Thoracic aorta (tissue), 2 donors: ENCODE measurements at regions not wholly inside any gene's neighbourhood (a gene's known extent, or its start where the extent isn't known, plus 50 kb on each side); places are given as distances from the start of the nearest gene placed in this dataset.

Source experiments
- ATAC-seq: fragments of 150-250 bp; one replicate; pipeline ENCODE4 v1.8.0; 2017; ENCODE audit warnings: low read depth; ENCODE audit not compliant: insufficient number of reproducible peaks, low FRiP score
- DNase-seq: peaks from one replicate; pipeline ENCODE4 v3.0.0-alpha.2; 2020; ENCODE audit warnings: low spot score
- H3K27ac ChIP-seq, 2 donors: fragments of 200-600 bp; sonication (generic); 1 replicate in 1 of 2; 2 replicates in 1 of 2; pipeline ENCODE4 v1.5.1; 2016; ENCODE audit warnings: mild to moderate bottlenecking in 2 of 2, moderate library complexity in 2 of 2
- H3K27me3 ChIP-seq: fragments of 200-600 bp; sonication (generic); replicated peaks from 2 replicates; pipeline ENCODE4 v1.6.0; 2016; ENCODE audit warnings: mild to moderate bottlenecking; ENCODE audit not compliant: insufficient read depth
- H3K36me3 ChIP-seq: fragments of 200-600 bp; sonication (generic); one replicate; pipeline ENCODE4 v1.5.1; 2016
- H3K4me1 ChIP-seq, 2 donors: fragments of 200-600 bp; sonication (generic); 1 replicate in 1 of 2; 2 replicates in 1 of 2; pipeline versions ENCODE4 v1.5.1 to v1.6.0; 2016; ENCODE audit warnings: low read depth in 2 of 2, mild to moderate bottlenecking in 1 of 2; ENCODE audit not compliant: control insufficient read depth in 1 of 2
- H3K4me3 ChIP-seq: fragments of 200-600 bp; sonication (generic); 2 replicates; pipeline ENCODE4 v1.5.1; 2016; ENCODE audit warnings: mild to moderate bottlenecking
- H3K9me3 ChIP-seq: fragments of 200-600 bp; sonication (generic); 2 replicates; pipeline ENCODE4 v1.5.1; 2016
- TF ChIP-seq, protein P1 (sequence below): fragments of 200-600 bp; sonication (generic); IDR thresholded peaks from one replicate; pipeline ENCODE4 v1.5.1; 2019; ENCODE audit warnings: antibody characterized with exemption

DNA sequence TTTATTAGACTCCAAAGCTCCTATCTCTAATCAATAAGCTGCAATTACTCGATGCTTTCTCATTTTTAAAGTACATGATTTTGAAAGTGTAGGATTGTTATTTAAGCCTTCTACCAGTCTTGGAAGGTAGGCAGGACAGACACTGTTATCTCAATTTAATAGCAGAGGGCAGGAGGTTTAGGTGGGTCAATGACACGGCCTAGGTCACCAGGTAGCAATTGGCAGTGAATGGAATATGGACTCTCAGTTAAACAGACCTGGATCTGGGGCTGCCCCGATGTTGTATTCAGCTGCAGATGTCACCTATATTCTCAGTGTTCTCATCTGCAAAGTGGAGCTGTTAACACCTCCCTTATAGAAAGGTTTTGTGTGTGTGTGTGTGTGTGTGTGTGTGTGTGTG lies 124.4 kb upstream of the ANKFN1 start:
- no peaks in the 10 kb centered on the region for H3K4me1 ChIP-seq
- H3K4me3 ChIP-seq, result no peak overlapping the region
- DNase-seq, result no peak
- ATAC-seq, result no peak
- H3K9me3 ChIP-seq, result no peaks in the 10 kb centered on the region
- H3K36me3 ChIP-seq, result no peaks in the 10 kb centered on the region
- TF ChIP-seq, protein P1, sequence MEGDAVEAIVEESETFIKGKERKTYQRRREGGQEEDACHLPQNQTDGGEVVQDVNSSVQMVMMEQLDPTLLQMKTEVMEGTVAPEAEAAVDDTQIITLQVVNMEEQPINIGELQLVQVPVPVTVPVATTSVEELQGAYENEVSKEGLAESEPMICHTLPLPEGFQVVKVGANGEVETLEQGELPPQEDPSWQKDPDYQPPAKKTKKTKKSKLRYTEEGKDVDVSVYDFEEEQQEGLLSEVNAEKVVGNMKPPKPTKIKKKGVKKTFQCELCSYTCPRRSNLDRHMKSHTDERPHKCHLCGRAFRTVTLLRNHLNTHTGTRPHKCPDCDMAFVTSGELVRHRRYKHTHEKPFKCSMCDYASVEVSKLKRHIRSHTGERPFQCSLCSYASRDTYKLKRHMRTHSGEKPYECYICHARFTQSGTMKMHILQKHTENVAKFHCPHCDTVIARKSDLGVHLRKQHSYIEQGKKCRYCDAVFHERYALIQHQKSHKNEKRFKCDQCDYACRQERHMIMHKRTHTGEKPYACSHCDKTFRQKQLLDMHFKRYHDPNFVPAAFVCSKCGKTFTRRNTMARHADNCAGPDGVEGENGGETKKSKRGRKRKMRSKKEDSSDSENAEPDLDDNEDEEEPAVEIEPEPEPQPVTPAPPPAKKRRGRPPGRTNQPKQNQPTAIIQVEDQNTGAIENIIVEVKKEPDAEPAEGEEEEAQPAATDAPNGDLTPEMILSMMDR, result no peak
- H3K27ac ChIP-seq, result no peak overlapping the region
- no peaks in the 10 kb centered on the region for H3K27me3 ChIP-seq

DNA sequence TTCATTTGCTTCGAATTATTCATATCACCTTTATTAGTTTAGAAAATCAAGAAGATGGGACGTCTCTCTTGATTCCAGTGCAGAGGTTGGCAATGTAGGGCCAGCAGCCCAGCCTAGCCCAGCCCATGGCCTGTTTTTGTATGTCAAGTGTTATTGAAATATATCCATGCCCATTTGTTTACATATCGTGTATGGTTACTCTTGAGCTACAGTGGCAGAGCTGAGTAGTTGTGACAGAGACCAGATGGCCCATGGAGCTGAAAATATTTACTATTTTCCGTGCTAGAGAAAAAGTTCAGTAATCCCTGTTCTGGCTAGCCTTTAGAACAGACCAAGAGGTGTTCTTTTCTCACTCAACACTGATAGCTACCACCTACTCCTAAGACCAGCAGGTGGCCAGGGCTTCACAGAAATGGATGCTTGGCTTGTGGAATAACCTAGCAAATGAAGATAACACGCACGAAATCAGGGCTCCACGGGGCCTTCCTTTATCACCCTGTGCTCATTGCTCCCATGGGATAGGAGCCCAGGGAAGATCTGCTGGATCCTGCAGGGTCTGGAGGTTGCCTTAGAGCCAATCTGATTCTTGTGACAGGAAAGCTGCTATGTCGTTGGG lies 123.2 kb upstream of the ANKFN1 start:
- no peak for ATAC-seq
- Histone ChIP-seq H3K9me3 (no peaks in the 10 kb centered on the region), H3K4me1 (no peaks in the 10 kb centered on the region), H3K36me3 (no peaks in the 10 kb centered on the region), H3K27me3 (no peaks in the 10 kb centered on the region), H3K4me3 (no peak overlapping the region), H3K27ac (no peak overlapping the region)
- TF ChIP-seq, protein P1, result no peak
- no peak for DNase-seq

DNA sequence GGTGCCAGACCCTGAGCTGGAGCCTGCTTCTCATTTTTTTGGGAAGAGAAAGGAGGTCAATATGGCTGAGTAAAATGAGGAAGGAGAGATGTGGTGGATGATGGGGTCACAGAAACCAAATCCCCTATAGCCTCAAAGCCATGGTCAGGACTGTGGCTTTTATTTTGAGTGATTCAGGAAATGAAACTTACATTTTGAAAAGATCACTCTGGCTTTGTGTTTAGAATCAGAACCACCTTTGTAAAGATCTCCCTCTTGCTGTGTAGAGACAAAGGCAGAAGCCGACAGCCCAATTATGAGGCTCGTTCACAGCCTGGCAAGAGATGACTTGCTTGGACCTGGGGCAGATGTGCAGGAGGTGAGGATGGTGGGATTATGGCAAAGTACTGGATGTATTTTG lies 121.6 kb upstream of the ANKFN1 start:
- ATAC-seq (no peak), DNase-seq (no peak)
- H3K27ac ChIP-seq, result no peak overlapping the region
- H3K36me3 ChIP-seq, result no peaks in the 10 kb centered on the region
- H3K4me1 ChIP-seq, result no peaks in the 10 kb centered on the region
- TF ChIP-seq, protein P1, result no peak
- H3K9me3 ChIP-seq, result no peaks in the 10 kb centered on the region
- no peak overlapping the region for H3K4me3 ChIP-seq
- no peaks in the 10 kb centered on the region for H3K27me3 ChIP-seq

DNA sequence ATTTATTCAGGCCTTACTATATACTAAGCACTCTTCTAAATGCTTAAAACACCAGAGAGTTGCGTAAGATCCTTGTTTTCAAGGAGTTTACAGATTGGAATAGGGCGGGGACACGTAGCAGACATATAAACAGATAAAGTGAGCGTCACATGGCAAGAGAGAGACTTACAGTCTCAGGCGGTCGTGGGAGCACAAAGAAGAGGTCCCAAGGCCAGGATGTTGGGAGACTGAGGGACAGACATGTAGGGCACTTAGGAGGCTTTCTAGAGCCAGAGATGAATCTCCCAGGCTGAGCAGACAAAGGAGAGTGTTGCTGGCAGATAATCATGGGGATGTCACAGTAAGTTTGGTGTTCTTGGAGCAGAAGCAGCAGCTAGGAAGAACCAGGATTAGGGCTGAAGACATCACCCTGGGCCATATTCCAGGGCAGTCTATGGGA lies 119.1 kb upstream of the ANKFN1 start:
- no peaks in the 10 kb centered on the region for H3K27me3 ChIP-seq
- no peak overlapping the region for H3K4me3 ChIP-seq
- H3K27ac ChIP-seq, result no peak overlapping the region
- TF ChIP-seq, protein P1, result no peak
- H3K4me1 ChIP-seq, result no peaks in the 10 kb centered on the region
- no peaks in the 10 kb centered on the region for H3K9me3 ChIP-seq
- DNase-seq (no peak), ATAC-seq (no peak)
- H3K36me3 ChIP-seq, result no peaks in the 10 kb centered on the region

DNA sequence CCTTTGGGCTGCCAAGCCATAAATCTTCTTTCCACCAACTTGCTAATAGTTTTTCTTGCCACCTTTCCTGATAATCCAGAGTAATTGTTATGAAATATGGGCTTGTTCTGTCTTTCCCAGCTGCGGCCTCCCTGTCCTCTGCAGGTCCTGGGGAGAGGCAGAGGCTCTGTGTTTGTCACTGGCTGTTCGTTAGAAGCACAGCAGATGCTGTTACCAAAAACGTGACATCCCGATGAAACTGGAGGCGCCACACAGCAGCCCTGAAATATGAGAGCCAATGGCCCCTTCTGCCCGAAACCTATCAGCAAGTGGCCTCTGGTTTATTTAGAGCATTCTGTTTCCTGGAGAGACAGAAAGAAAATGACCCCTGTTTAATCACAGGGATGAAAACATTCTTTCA lies 115.1 kb upstream of the ANKFN1 start:
- H3K27me3 ChIP-seq, result no peaks in the 10 kb centered on the region
- no peaks in the 10 kb centered on the region for H3K9me3 ChIP-seq
- H3K27ac ChIP-seq, result no peak overlapping the region
- TF ChIP-seq, protein P1, result no peak
- H3K4me1 ChIP-seq, result no peaks in the 10 kb centered on the region
- no peaks in the 10 kb centered on the region for H3K36me3 ChIP-seq
- H3K4me3 ChIP-seq, result no peak overlapping the region
- no peak for ATAC-seq
- no peak for DNase-seq
